K562 (cell line): ENCODE measurements at regions not wholly inside any gene's neighbourhood (a gene's known extent, or its start where the extent isn't known, plus 50 kb on each side); places are given as distances from the start of the nearest gene placed in this dataset.

Experiments
- ATAC-seq: fragments of 200-7000 bp; cut with Tn5 transposase; 3 replicates; pipeline ENCODE4 v1.9.1; 2020; ENCODE audit warnings: moderate library complexity
- BruUV-seq: library from RNA; stranded (reverse); fragments of 400-500 nt; replicated peaks from 2 replicates; lab custom pipeline; 2021; lab: Mats Ljungman, UMichigan
- CTCF ChIA-PET: fragments of 300-600 bp; formaldehyde crosslinking; extraction: SDS; loops from one replicate; lab custom pipeline; 2021; ENCODE audit warnings: low intra/inter-chr PET ratio; lab: Yijun Ruan, JAX
- POLR2A ChIA-PET: fragments of 300-600, 350-650 bp; sonication (Branson Sonifier 250); formaldehyde crosslinking; extraction: SDS; loops from one replicate; lab custom pipeline; 2021; ENCODE audit warnings: antibody characterized with exemption, inconsistent platforms; lab: Yijun Ruan, JAX
- DNase-seq, 4 experiments: peaks; one replicate each; pipeline versions ENCODE4 v3.0.0 to v3.0.0-alpha.2; 2011 to 2018; ENCODE audit warnings: low spot score in 3 of 4, mixed read lengths in 3 of 4; ENCODE audit errors: extremely low read depth in 1 of 4
- FAIRE-seq: peaks from 2 replicates; lab custom pipeline; 2011; peaks lifted over from hg19 to GRCh38; lab: Jason Lieb, UNC
- H2AFZ ChIP-seq: 2 replicates; pipeline ENCODE4 v1.6.0; 2011; ENCODE audit warnings: low read depth, low read length, control low read depth, inconsistent platforms
- H3K27ac ChIP-seq: fragments of 200-600 bp; 3 replicates; pipeline ENCODE4 v1.8.0; 2011; ENCODE audit warnings: low read depth, mild to moderate bottlenecking, control low read depth, inconsistent platforms, low read length, moderate library complexity, mixed read lengths; ENCODE audit errors: extremely low read depth
- H3K27me3 ChIP-seq, 2 experiments: fragments of 300-600 bp in 1 of 2; 2 replicates in 1 of 2; 3 replicates in 1 of 2; pipeline versions ENCODE4 v1.6.0 to v1.8.0; 2011; ENCODE audit warnings: inconsistent platforms in 2 of 2, low read length in 2 of 2, mild to moderate bottlenecking in 1 of 2, mixed read lengths in 1 of 2, moderate library complexity in 1 of 2; ENCODE audit not compliant: control insufficient read depth in 2 of 2, insufficient read depth in 2 of 2
- H3K36me3 ChIP-seq: fragments of 300-600 bp; 3 replicates; pipeline ENCODE4 v1.8.0; 2011; ENCODE audit warnings: mild to moderate bottlenecking, low read length, inconsistent platforms; ENCODE audit not compliant: control insufficient read depth, insufficient read depth
- H3K4me1 ChIP-seq, 2 experiments: fragments of 200-600 bp in 1 of 2; replicated peaks in 1 of 2; 2 replicates in 1 of 2; 3 replicates in 1 of 2; pipeline versions ENCODE4 v1.5.1 to v1.8.0; 2011; ENCODE audit warnings: inconsistent platforms in 2 of 2, low read length in 2 of 2, mild to moderate bottlenecking in 1 of 2, mixed read lengths in 1 of 2, moderate library complexity in 1 of 2; ENCODE audit not compliant: control insufficient read depth in 2 of 2, insufficient read depth in 2 of 2
- H3K4me2 ChIP-seq: 2 replicates; pipeline ENCODE4 v1.6.1; 2011; ENCODE audit warnings: low read length, control low read depth, inconsistent platforms, mixed read lengths; ENCODE audit not compliant: insufficient read depth
- H3K4me3 ChIP-seq: fragments of 200-600 bp; sonication (generic), shearing (Covaris generic); 2 replicates; pipeline ENCODE4 v1.5.1; 2016; ENCODE audit warnings: control low read depth, inconsistent platforms
- H3K79me2 ChIP-seq: fragments of 200-600 bp; 3 replicates; pipeline ENCODE4 v1.8.0; 2011; ENCODE audit warnings: low read length, inconsistent platforms; ENCODE audit not compliant: control insufficient read depth, insufficient read depth
- H3K9ac ChIP-seq, 2 experiments: 2 replicates each; pipeline versions ENCODE4 v1.6.0 to v1.6.1; 2011; ENCODE audit warnings: low read depth in 2 of 2, low read length in 2 of 2, control low read depth in 1 of 2, inconsistent platforms in 1 of 2, mild to moderate bottlenecking in 1 of 2, mixed read lengths in 1 of 2; ENCODE audit not compliant: insufficient read depth in 1 of 2
- H3K9me1 ChIP-seq: one replicate; pipeline ENCODE4 v1.6.0; 2011; ENCODE audit warnings: inconsistent platforms, mild to moderate bottlenecking, low read length, moderate library complexity; ENCODE audit not compliant: control insufficient read depth, insufficient read depth
- H3K9me3 ChIP-seq: replicated peaks from 2 replicates; pipeline ENCODE4 v1.5.1; 2011; ENCODE audit warnings: low read depth, low read length, inconsistent platforms; ENCODE audit not compliant: control insufficient read depth, insufficient read depth
- H4K20me1 ChIP-seq: replicated peaks from 2 replicates; pipeline ENCODE4 v1.6.1; 2011; ENCODE audit warnings: low read length, inconsistent platforms, mixed read lengths; ENCODE audit not compliant: control insufficient read depth, insufficient read depth
- ATF1 ChIP-seq, 2 experiments: fragments of 450-650 bp in 1 of 2; IDR thresholded peaks; 2 replicates each; pipeline ENCODE4 v1.6.1; 2016; ENCODE audit warnings: missing compliant biosample characterization in 1 of 2, missing genetic modification characterization in 1 of 2
- FOXA1 ChIP-seq: fragments of 450-650 bp; IDR thresholded peaks from 2 replicates; pipeline ENCODE4 v1.6.1; 2016; ENCODE audit warnings: mild to moderate bottlenecking, borderline replicate concordance
- HIVEP1 ChIP-seq: fragments of 250-450 bp; sonication (Bioruptor Pico); IDR thresholded peaks from 2 replicates; pipeline ENCODE4 v1.4.0; 2020; ENCODE audit warnings: mild to moderate bottlenecking
- MEF2D ChIP-seq: conservative IDR thresholded peaks from 2 replicates; pipeline ENCODE4 v1.6.1; 2016; ENCODE audit warnings: low read depth, missing genetic modification characterization, missing compliant biosample characterization
- NFATC3 ChIP-seq: fragments of 450-650 bp; IDR thresholded peaks from 2 replicates; pipeline ENCODE4 v1.6.1; 2017; ENCODE audit warnings: mild to moderate bottlenecking
- PPARD ChIP-seq: fragments of 250-450 bp; sonication (Bioruptor Pico); IDR thresholded peaks from 2 replicates; pipeline ENCODE4 v1.8.0; 2022; ENCODE audit warnings: inconsistent platforms, mild to moderate bottlenecking, moderate library complexity
- RUNX1 ChIP-seq: sonication (generic); IDR thresholded peaks from 2 replicates; pipeline ENCODE4 v1.6.1; 2016; ENCODE audit warnings: antibody characterized with exemption, low read depth
- SMAD2 ChIP-seq: fragments of 150-350 bp; IDR thresholded peaks from 2 replicates; pipeline ENCODE4 v1.6.1; 2014; ENCODE audit warnings: low read depth, mild to moderate bottlenecking, low read length
- in situ Hi-C: fragments of 300-500 bp; cut with MboI; formaldehyde crosslinking; loops from 4 replicates; pipeline ENCODE4 v1.15.0; 2018; ENCODE audit warnings: inconsistent platforms, mixed read lengths
- intact Hi-C: fragments of 100-400 bp; cut with micrococcal nuclease; formaldehyde crosslinking; loops from 2 replicates; pipeline ENCODE4 v1.14.2; 2022
- TF ChIP-seq, protein P1 (sequence below): fragments of 250-450 bp; sonication (Bioruptor Pico); IDR thresholded peaks from 2 replicates; pipeline ENCODE4 v1.8.0; 2021; ENCODE audit warnings: moderate library complexity, mild to moderate bottlenecking, inconsistent platforms
- TF ChIP-seq, protein P2 (sequence below): fragments of 450-650 bp; IDR thresholded peaks from 2 replicates; pipeline ENCODE4 v1.6.1; 2018; ENCODE audit not compliant: partially characterized antibody

DNA sequence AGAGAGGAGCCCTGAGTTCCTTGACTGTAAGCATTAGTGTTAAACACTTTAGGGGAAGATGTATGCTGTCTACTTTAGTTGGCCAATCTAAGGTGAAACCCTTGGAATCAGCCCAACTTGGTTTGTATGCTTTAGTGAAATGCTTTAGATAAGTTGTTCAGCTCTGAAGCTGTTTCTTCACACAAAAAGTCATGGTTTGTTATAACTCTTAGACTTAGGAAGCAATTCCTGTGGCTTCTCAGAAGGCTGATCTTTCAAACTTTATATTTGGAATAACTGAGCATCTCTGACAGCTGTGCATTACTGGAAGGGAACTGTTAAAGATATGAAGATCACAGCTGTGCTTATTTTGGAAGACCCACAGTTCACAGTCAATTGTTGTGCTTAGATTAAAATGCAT lies 714.1 kb downstream of the FAT4 start:
- Histone ChIP-seq H4K20me1 (no peaks in the 10 kb centered on the region), H2AFZ (no peak overlapping the region), H3K79me2 (no peaks in the 10 kb centered on the region), H3K9me3 (peaks cover 2% of the 10 kb centered on the region; the same call in 1 of the 2 replicates), H3K36me3 (no peaks in the 10 kb centered on the region), H3K9ac (no peak overlapping the region), H3K4me1 (no peaks in the 10 kb centered on the region), H3K27ac (no peak overlapping the region), H3K9me1 (no peaks in the 10 kb centered on the region), H3K27me3 (no peaks in the 10 kb centered on the region), H3K4me3 (no peak overlapping the region), H3K4me2 (no peak overlapping the region)
- FAIRE-seq, result no peak
- ATAC-seq, result no peak
- in situ Hi-C loops, result no loop called here
- no peak for DNase-seq
- intact Hi-C loops, result no loop called here
- CTCF ChIA-PET, result no interaction called here
- no peak for TF ChIP-seq ATF1 (CRISPR knock-in tag; IDR thresholded peaks at IDR 0.05)
- TF ChIP-seq ATF1 (tag; IDR thresholded peaks at IDR 0.05), result no peak
- no peak for TF ChIP-seq PPARD (CRISPR knock-in tag)
- no peak for TF ChIP-seq NFATC3
- TF ChIP-seq MEF2D, result no peak
- no peak for TF ChIP-seq FOXA1
- TF ChIP-seq HIVEP1, result no peak
- TF ChIP-seq, protein P1, sequence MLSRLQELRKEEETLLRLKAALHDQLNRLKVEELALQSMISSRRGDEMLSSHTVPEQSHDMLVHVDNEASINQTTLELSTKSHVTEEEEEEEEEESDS (CRISPR knock-in tag), result no peak
- no peak for TF ChIP-seq SMAD2
- TF ChIP-seq, protein P2, sequence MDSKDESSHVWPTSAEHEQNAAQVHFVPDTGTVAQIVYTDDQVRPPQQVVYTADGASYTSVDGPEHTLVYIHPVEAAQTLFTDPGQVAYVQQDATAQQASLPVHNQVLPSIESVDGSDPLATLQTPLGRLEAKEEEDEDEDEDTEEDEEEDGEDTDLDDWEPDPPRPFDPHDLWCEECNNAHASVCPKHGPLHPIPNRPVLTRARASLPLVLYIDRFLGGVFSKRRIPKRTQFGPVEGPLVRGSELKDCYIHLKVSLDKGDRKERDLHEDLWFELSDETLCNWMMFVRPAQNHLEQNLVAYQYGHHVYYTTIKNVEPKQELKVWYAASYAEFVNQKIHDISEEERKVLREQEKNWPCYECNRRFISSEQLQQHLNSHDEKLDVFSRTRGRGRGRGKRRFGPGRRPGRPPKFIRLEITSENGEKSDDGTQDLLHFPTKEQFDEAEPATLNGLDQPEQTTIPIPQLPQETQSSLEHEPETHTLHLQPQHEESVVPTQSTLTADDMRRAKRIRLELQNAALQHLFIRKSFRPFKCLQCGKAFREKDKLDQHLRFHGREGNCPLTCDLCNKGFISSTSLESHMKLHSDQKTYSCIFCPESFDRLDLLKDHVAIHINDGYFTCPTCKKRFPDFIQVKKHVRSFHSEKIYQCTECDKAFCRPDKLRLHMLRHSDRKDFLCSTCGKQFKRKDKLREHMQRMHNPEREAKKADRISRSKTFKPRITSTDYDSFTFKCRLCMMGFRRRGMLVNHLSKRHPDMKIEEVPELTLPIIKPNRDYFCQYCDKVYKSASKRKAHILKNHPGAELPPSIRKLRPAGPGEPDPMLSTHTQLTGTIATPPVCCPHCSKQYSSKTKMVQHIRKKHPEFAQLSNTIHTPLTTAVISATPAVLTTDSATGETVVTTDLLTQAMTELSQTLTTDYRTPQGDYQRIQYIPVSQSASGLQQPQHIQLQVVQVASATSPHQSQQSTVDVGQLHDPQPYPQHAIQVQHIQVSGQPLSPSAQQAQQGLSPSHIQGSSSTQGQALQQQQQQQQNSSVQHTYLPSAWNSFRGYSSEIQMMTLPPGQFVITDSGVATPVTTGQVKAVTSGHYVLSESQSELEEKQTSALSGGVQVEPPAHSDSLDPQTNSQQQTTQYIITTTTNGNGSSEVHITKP, result no peak
- TF ChIP-seq RUNX1, result no peak
- no TSS peak for BruUV-seq
- POLR2A ChIA-PET, result interaction anchor here (0.7 kb wide), 1 partner anchor 53 kb away, joined by 3 read pairs; no protein-coding TSS in a partner anchor
